ENCODE measurements at regions not wholly inside any gene's neighbourhood (a gene's known extent, or its start where the extent isn't known, plus 50 kb on each side); places are given as distances from the start of the nearest gene placed in this dataset.
A peak's percentile ranks its signal among the peaks of the same experiment; 100 is the strongest.

DNA sequence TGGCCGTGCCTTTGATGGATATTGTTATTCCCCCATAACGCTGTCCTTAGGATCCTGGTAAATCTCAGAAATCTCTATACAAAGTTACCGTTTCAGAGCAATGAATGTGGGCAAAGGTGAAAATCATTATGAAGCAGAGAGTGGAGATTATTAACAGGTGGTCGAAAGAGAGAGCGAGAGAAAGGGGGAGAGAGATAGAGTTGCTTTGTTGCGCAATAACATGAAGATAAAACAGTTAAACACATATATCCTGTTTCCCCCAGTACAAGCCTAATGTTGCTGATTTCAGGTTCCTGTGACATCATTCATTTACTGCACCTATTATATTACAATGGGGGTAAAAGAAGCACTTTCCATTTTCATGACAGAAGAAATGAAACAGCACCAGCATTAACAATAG lies 535.4 kb upstream of the RBFOX1 start:
- no peak for DNase-seq (ENCODE audit: low read depth)
- TF ChIP-seq, protein P1, sequence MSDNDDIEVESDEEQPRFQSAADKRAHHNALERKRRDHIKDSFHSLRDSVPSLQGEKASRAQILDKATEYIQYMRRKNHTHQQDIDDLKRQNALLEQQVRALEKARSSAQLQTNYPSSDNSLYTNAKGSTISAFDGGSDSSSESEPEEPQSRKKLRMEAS (IDR thresholded peaks at IDR 0.05; ENCODE audit: low read depth, low read length): no peak
- no peak for TF ChIP-seq POLR2A (IDR thresholded peaks at IDR 0.05; ENCODE audit: extremely low read depth, insufficient read length)
- no peak for TF ChIP-seq MYC (IDR thresholded peaks at IDR 0.05; ENCODE audit: low read depth, low read length)
- TF ChIP-seq, protein P2, sequence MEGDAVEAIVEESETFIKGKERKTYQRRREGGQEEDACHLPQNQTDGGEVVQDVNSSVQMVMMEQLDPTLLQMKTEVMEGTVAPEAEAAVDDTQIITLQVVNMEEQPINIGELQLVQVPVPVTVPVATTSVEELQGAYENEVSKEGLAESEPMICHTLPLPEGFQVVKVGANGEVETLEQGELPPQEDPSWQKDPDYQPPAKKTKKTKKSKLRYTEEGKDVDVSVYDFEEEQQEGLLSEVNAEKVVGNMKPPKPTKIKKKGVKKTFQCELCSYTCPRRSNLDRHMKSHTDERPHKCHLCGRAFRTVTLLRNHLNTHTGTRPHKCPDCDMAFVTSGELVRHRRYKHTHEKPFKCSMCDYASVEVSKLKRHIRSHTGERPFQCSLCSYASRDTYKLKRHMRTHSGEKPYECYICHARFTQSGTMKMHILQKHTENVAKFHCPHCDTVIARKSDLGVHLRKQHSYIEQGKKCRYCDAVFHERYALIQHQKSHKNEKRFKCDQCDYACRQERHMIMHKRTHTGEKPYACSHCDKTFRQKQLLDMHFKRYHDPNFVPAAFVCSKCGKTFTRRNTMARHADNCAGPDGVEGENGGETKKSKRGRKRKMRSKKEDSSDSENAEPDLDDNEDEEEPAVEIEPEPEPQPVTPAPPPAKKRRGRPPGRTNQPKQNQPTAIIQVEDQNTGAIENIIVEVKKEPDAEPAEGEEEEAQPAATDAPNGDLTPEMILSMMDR (IDR thresholded peaks at IDR 0.05; ENCODE audit: low read depth, low read length): no peak
- H3K4me3 ChIP-seq (ENCODE audit: low read depth, low read length): no peak overlapping the region

DNA sequence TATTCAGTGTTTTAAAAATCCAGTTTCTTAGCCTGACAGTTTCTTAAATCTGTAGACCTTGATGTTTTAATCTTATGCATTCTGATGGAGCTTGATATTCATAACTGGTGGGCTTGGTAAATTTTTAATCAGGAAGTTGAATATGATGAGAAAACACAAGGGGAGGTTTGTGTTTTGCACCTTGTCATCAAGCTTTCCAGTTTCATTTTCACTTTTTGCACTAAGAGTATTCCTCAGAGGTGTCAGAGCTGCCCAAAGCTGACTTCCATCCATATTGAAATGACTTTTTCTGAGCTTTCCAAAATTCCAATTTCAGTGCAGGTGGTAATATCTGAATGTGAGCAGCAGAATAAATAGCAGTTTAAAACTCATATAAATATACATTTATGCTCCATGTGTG lies 555.0 kb upstream of the RBFOX1 start:
- no peak for DNase-seq (ENCODE audit: low read depth)
- TF ChIP-seq, protein P1 (IDR thresholded peaks at IDR 0.05; ENCODE audit: low read depth, low read length): no peak
- TF ChIP-seq POLR2A (IDR thresholded peaks at IDR 0.05; ENCODE audit: extremely low read depth, insufficient read length): no peak
- TF ChIP-seq MYC (IDR thresholded peaks at IDR 0.05; ENCODE audit: low read depth, low read length): no peak
- TF ChIP-seq, protein P2 (IDR thresholded peaks at IDR 0.05; ENCODE audit: low read depth, low read length): no peak
- no peak overlapping the region for H3K4me3 ChIP-seq (ENCODE audit: low read depth, low read length)

DNA sequence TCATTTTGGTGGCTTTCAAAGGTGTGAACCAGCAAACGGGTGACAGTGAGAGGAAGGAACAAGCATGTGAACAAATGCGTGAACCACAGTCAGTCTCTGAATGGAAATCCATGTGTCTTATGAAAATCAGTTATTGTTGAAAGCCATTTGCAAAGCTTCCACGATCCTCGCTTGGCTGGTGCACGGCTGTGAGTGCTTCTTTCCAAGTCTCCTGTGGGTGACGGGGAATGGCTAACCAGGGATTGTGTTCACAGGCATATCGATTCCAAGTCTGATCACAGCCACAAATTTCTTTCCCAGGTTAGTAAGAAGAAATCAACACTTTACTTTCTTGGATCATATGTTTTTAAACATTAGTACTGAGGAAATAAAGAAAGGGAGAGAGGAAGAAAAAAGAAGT lies 556.9 kb upstream of the RBFOX1 start:
- no peak overlapping the region for H3K4me3 ChIP-seq (ENCODE audit: low read depth, low read length)
- TF ChIP-seq, protein P1 (IDR thresholded peaks at IDR 0.05; ENCODE audit: low read depth, low read length): no peak
- TF ChIP-seq, protein P2 (IDR thresholded peaks at IDR 0.05; ENCODE audit: low read depth, low read length): no peak
- no peak for TF ChIP-seq POLR2A (IDR thresholded peaks at IDR 0.05; ENCODE audit: extremely low read depth, insufficient read length)
- no peak for TF ChIP-seq MYC (IDR thresholded peaks at IDR 0.05; ENCODE audit: low read depth, low read length)
- DNase-seq (ENCODE audit: low read depth): no peak

DNA sequence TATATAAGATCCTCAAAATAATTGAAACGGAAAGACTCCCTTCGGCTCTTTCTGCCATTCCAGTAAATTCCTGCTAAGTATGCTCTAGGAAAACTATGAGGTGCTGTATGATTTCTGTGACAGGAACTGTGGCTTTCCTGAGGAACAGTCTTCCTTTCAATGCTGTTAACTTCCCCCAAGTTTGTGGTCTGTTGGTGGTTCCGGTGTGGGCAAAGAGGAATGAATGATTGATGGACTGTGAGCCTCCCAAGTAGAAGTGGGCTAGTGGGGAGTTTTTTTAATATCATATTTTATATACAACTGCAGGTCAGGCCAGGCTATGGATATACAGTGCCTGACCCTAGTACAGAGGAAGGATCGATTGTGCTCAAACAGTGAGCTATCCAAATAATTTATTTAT lies 560.7 kb upstream of the RBFOX1 start:
- TF ChIP-seq MYC (IDR thresholded peaks at IDR 0.05; ENCODE audit: low read depth, low read length): no peak
- TF ChIP-seq, protein P1 (IDR thresholded peaks at IDR 0.05; ENCODE audit: low read depth, low read length): no peak
- TF ChIP-seq, protein P2 (IDR thresholded peaks at IDR 0.05; ENCODE audit: low read depth, low read length): no peak
- no peak overlapping the region for H3K4me3 ChIP-seq (ENCODE audit: low read depth, low read length)
- no peak for DNase-seq (ENCODE audit: low read depth)

DNA sequence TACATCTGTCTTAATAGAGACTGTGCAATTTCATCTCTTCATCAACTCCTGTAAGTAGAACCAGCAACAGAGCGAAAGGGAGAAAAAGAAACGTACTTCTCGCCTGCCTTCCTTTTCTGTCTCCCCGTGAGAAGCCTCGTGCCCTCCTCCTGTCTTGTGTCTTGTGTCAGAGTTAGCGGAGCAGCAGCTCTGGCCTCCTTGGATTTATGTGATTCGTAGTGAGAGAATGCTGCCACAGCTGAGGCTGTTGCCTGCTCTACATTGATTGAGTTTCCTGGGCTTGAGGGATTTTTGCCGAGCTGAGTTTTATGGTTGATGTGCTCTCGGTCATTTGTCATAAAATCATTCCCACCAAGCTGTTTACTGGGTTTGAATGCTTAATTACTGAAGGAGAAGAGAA lies 579.1 kb upstream of the RBFOX1 start:
- TF ChIP-seq MYC (IDR thresholded peaks at IDR 0.05; ENCODE audit: low read depth, low read length) (no peak), POLR2A (IDR thresholded peaks at IDR 0.05; ENCODE audit: extremely low read depth, insufficient read length) (no peak)
- TF ChIP-seq, protein P1 (IDR thresholded peaks at IDR 0.05; ENCODE audit: low read depth, low read length): no peak
- TF ChIP-seq, protein P2 (IDR thresholded peaks at IDR 0.05; ENCODE audit: low read depth, low read length): no peak
- H3K4me3 ChIP-seq (ENCODE audit: low read depth, low read length): no peak overlapping the region
- no peak for DNase-seq (ENCODE audit: low read depth)

DNA sequence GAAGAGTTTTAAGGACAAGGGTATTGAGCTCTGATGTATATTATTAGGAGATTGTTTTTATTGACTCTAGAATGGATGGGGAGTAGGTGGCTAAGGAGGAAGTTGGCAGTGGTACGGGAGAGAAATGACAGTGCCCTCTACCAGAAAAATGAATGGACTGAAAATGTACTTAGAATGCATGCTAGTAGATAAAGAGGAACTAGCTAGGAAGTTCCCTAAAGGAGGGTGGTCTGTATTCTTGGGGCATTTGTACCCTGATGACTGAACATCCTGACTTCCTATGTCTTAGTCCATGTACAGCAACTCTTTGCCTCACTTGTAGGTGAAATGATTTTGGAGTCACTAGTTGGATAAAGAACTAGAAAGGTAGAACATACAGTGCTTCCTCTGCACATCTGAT lies 581.5 kb upstream of the RBFOX1 start:
- peak; percentile 3 for DNase-seq (ENCODE audit: low read depth)
- TF ChIP-seq, protein P1 (IDR thresholded peaks at IDR 0.05; ENCODE audit: low read depth, low read length): no peak
- TF ChIP-seq, protein P2 (IDR thresholded peaks at IDR 0.05; ENCODE audit: low read depth, low read length): no peak
- no peak for TF ChIP-seq MYC (IDR thresholded peaks at IDR 0.05; ENCODE audit: low read depth, low read length)
- TF ChIP-seq POLR2A (IDR thresholded peaks at IDR 0.05; ENCODE audit: extremely low read depth, insufficient read length): no peak
- no peak overlapping the region for H3K4me3 ChIP-seq (ENCODE audit: low read depth, low read length)
